Uterus (tissue), 2 donors: ENCODE measurements at regions not wholly inside any gene's neighbourhood (a gene's known extent, or its start where the extent isn't known, plus 50 kb on each side); places are given as distances from the start of the nearest gene placed in this dataset.

Experiments used
- CTCF ChIP-seq, 4 experiments: fragments of 200-600 bp in 2 of 4; fragments of 450-650 bp in 2 of 4; sonication (generic) in 2 of 4; IDR thresholded peaks; one replicate each; pipeline ENCODE4 v1.5.1; 2016 to 2019; ENCODE audit warnings: antibody characterized with exemption in 4 of 4, mild to moderate bottlenecking in 2 of 4, moderate library complexity in 1 of 4
- POLR2A ChIP-seq, 2 donors: fragments of 450-650 bp; IDR thresholded peaks; one replicate each; pipeline ENCODE4 v1.6.1; 2016; ENCODE audit warnings: antibody characterized with exemption in 2 of 2, mild to moderate bottlenecking in 1 of 2, moderate library complexity in 1 of 2

- TF ChIP-seq CTCF (IDR thresholded peaks at IDR 0.05) = no peak
- no peak for TF ChIP-seq POLR2A (IDR thresholded peaks at IDR 0.05)
Observed at GRCh38 chr6:103719545-103719944, 1140.2 kb downstream of the HACE1 start.
